ENCODE measurements at regions not wholly inside any gene's neighbourhood (a gene's known extent, or its start where the extent isn't known, plus 50 kb on each side); places are given as distances from the start of the nearest gene placed in this dataset.
"Not testable (repeated sequence)": the region's sequence is repeated elsewhere in the genome, so short reads cannot be mapped to it uniquely, and the experiment has no call there.

GRCh38 chr13:109945206-109945960 is 159.0 kb upstream of the IRS2 start:
- Histone ChIP-seq H3K36me3 (no peaks in the 10 kb centered on the region), H3K4me1 (replicated peaks) (no peaks in the 10 kb centered on the region), H3K9me3 (replicated peaks) (peaks cover 4% of the 10 kb centered on the region; the same call in 1 of the 2 replicates), H3K27ac (no peak overlapping the region), H3K27me3 (replicated peaks) (peaks cover 6% of the 10 kb centered on the region), H3K4me3 (no peak overlapping the region)
- no peak for DNase-seq (ENCODE audit: low read depth in 1 of 2, low spot score in 2 of 2)

GRCh38 chr13:109941951-109942350 is 155.6 kb upstream of the IRS2 start:
- H3K27me3 ChIP-seq (replicated peaks) = peaks cover 34% of the 10 kb centered on the region
- DNase-seq (ENCODE audit: low read depth in 1 of 2, low spot score in 2 of 2) = no peak
- H3K4me1 ChIP-seq (replicated peaks) = no peaks in the 10 kb centered on the region
- no peaks in the 10 kb centered on the region for H3K36me3 ChIP-seq
- H3K9me3 ChIP-seq (replicated peaks) = peaks cover 6% of the 10 kb centered on the region; the same call in 1 of the 2 replicates
- H3K4me3 ChIP-seq = no peak overlapping the region
- no peak overlapping the region for H3K27ac ChIP-seq

- Histone ChIP-seq H3K9me3 (replicated peaks) (peaks cover 6% of the 10 kb centered on the region; the same call in 1 of the 2 replicates), H3K4me1 (replicated peaks) (no peaks in the 10 kb centered on the region), H3K4me3 (no peak overlapping the region), H3K27ac (no peak overlapping the region), H3K36me3 (no peaks in the 10 kb centered on the region), H3K27me3 (replicated peaks) (peaks cover 34% of the 10 kb centered on the region)
- DNase-seq (ENCODE audit: low read depth in 1 of 2, low spot score in 2 of 2) = no peak
Measured at GRCh38 chr13:109941221-109941620, 154.8 kb upstream of the IRS2 start.

GRCh38 chr13:109940637-109941036 is 154.3 kb upstream of the IRS2 start:
- Histone ChIP-seq H3K27ac (no peak overlapping the region), H3K4me3 (no peak overlapping the region), H3K27me3 (replicated peaks) (peaks cover 38% of the 10 kb centered on the region), H3K9me3 (replicated peaks) (peaks cover 6% of the 10 kb centered on the region; the same call in 1 of the 2 replicates), H3K36me3 (no peaks in the 10 kb centered on the region), H3K4me1 (replicated peaks) (no peaks in the 10 kb centered on the region)
- DNase-seq (ENCODE audit: low read depth in 1 of 2, low spot score in 2 of 2) = peak; percentile 25 to 63

GRCh38 chr13:109939838-109940237 is 153.5 kb upstream of the IRS2 start:
- 0 out of 2 replicates have a peak, but pooled peaks cover 3% of the 10 kb centered on the region for H3K9me3 ChIP-seq (replicated peaks)
- peaks cover 44% of the 10 kb centered on the region for H3K27me3 ChIP-seq (replicated peaks)
- H3K4me1 ChIP-seq (replicated peaks) = no peaks in the 10 kb centered on the region
- peak; percentile 20 to 71 for DNase-seq (ENCODE audit: low read depth in 1 of 2, low spot score in 2 of 2)
- no peak overlapping the region for H3K4me3 ChIP-seq
- no peaks in the 10 kb centered on the region for H3K36me3 ChIP-seq
- H3K27ac ChIP-seq = no peak overlapping the region

- H3K27me3 ChIP-seq (replicated peaks) = peaks cover 50% of the 10 kb centered on the region
- DNase-seq (ENCODE audit: low read depth in 1 of 2, low spot score in 2 of 2) = peak in 1 of 2 experiments; percentile 33
- no peak overlapping the region for H3K4me3 ChIP-seq
- peaks cover 6% of the 10 kb centered on the region; the same call in 1 of the 2 replicates for H3K9me3 ChIP-seq (replicated peaks)
- H3K27ac ChIP-seq = no peak overlapping the region
- no peaks in the 10 kb centered on the region for H3K36me3 ChIP-seq
- H3K4me1 ChIP-seq (replicated peaks) = no peaks in the 10 kb centered on the region
Measured at GRCh38 chr13:109939180-109939579, 152.8 kb upstream of the IRS2 start.

- no peaks in the 10 kb centered on the region for H3K36me3 ChIP-seq
- peaks cover 55% of the 10 kb centered on the region for H3K27me3 ChIP-seq (replicated peaks)
- no peak overlapping the region for H3K27ac ChIP-seq
- no peaks in the 10 kb centered on the region for H3K4me1 ChIP-seq (replicated peaks)
- DNase-seq (ENCODE audit: low read depth in 1 of 2, low spot score in 2 of 2) = peak in 1 of 2 experiments; percentile 65
- H3K9me3 ChIP-seq (replicated peaks) = peaks cover 6% of the 10 kb centered on the region; the same call in 1 of the 2 replicates
- no peak overlapping the region for H3K4me3 ChIP-seq
Measured at GRCh38 chr13:109938255-109938936, 152.0 kb upstream of the IRS2 start.

- not testable (repeated sequence) for H3K27ac ChIP-seq
Measured at GRCh38 chr13:109934520-109934919, 148.1 kb upstream of the IRS2 start.

GRCh38 chr13:109933476-109933875 is 147.1 kb upstream of the IRS2 start:
- peaks cover 75% of the 10 kb centered on the region for H3K27me3 ChIP-seq (replicated peaks)
- DNase-seq (ENCODE audit: low read depth in 1 of 2, low spot score in 2 of 2) = peak; percentile 38 to 72
- no peak overlapping the region for H3K27ac ChIP-seq
- peaks cover 6% of the 10 kb centered on the region; the same call in 1 of the 2 replicates for H3K9me3 ChIP-seq (replicated peaks)
- no peaks in the 10 kb centered on the region for H3K4me1 ChIP-seq (replicated peaks)
- no peaks in the 10 kb centered on the region for H3K36me3 ChIP-seq
- no peak overlapping the region for H3K4me3 ChIP-seq

More at GRCh38 chr13:109934520-109934919, 148.1 kb upstream of the IRS2 start:
- DNase-seq (ENCODE audit: low read depth in 1 of 2, low spot score in 2 of 2) = peak; percentile 15 to 38
- peaks cover 76% of the 10 kb centered on the region for H3K27me3 ChIP-seq (replicated peaks)
- H3K4me3 ChIP-seq; H3K4me1 ChIP-seq (replicated peaks); H3K36me3 ChIP-seq; H3K9me3 ChIP-seq (replicated peaks): not testable (repeated sequence)

GRCh38 chr13:109924376-109924775 is 138.0 kb upstream of the IRS2 start:
- Histone ChIP-seq H3K27me3 (replicated peaks) (peaks cover 79% of the 10 kb centered on the region), H3K9me3 (replicated peaks) (no peaks in the 10 kb centered on the region), H3K27ac (no peak overlapping the region), H3K4me3 (no peak overlapping the region), H3K4me1 (replicated peaks) (no peaks in the 10 kb centered on the region), H3K36me3 (no peaks in the 10 kb centered on the region)
- DNase-seq (ENCODE audit: low read depth in 1 of 2, low spot score in 2 of 2) = no peak

- peaks cover 78% of the 10 kb centered on the region for H3K27me3 ChIP-seq (replicated peaks)
- H3K4me1 ChIP-seq (replicated peaks) = peaks cover 7% of the 10 kb centered on the region; the same call in 1 of the 2 replicates
- no peaks in the 10 kb centered on the region for H3K36me3 ChIP-seq
- DNase-seq (ENCODE audit: low read depth in 1 of 2, low spot score in 2 of 2) = no peak
- no peak overlapping the region for H3K27ac ChIP-seq
- H3K4me3 ChIP-seq = no peak overlapping the region
- H3K9me3 ChIP-seq (replicated peaks) = no peaks in the 10 kb centered on the region
Measured at GRCh38 chr13:109922518-109922917, 136.1 kb upstream of the IRS2 start.

- peaks cover 7% of the 10 kb centered on the region; the same call in 1 of the 2 replicates for H3K4me1 ChIP-seq (replicated peaks)
- no peak overlapping the region for H3K27ac ChIP-seq
- H3K27me3 ChIP-seq (replicated peaks) = peaks cover 76% of the 10 kb centered on the region
- no peaks in the 10 kb centered on the region for H3K36me3 ChIP-seq
- H3K9me3 ChIP-seq (replicated peaks) = no peaks in the 10 kb centered on the region
- peak in 1 of 2 experiments; percentile 55 for DNase-seq (ENCODE audit: low read depth in 1 of 2, low spot score in 2 of 2)
- H3K4me3 ChIP-seq = no peak overlapping the region
Measured at GRCh38 chr13:109919715-109920375, 133.5 kb upstream of the IRS2 start.

GRCh38 chr13:109918179-109918711 is 131.9 kb upstream of the IRS2 start:
- peak; percentile 73 to 85 for DNase-seq (ENCODE audit: low read depth in 1 of 2, low spot score in 2 of 2)
- Histone ChIP-seq H3K4me3 (no peak overlapping the region), H3K27me3 (replicated peaks) (peaks cover 83% of the 10 kb centered on the region), H3K36me3 (no peaks in the 10 kb centered on the region), H3K4me1 (replicated peaks) (peaks cover 7% of the 10 kb centered on the region; the same call in 1 of the 2 replicates), H3K9me3 (replicated peaks) (no peaks in the 10 kb centered on the region), H3K27ac (no peak overlapping the region)

Data from SJSA1 (cell line).